NCI-H82 treated with DMSO at 0.1 percent for 48 hours (cell line): ENCODE measurements at regions not wholly inside any gene's neighbourhood (a gene's known extent, or its start where the extent isn't known, plus 50 kb on each side); places are given as distances from the start of the nearest gene placed in this dataset.

ENCODE experiments used
- DNase-seq: peaks from one replicate; lab custom pipeline; 2025; ENCODE audit not compliant: unreplicated experiment; lab: John Stamatoyannopoulos, UW

GRCh38 chr17:77495575-77495974 is 354.8 kb downstream of the SEC14L1 start:
- no peak for DNase-seq

DNA sequence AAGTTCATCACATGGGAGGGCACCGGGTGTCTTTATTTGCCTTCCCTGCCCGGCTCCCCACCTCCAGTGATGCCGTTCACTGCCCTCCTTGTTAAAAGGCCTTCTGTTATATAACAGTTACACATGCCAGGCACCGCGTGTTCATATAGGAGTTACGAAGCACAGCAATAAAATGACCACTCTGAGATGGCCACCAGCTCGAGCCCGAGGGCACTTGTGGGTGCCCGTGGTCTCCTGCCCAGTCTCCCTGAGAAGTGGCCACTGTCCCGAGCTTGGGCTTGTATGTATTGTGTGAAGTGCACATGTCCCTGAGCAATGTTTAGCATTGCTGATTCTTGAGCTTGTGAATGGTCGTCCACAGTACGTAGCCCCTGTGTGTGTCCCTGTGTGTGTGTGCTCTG is 355.6 kb downstream of the SEC14L1 start:
- no peak for DNase-seq

- DNase-seq, result no peak
These were observed 356.2 kb downstream of the SEC14L1 start for GRCh38 chr17:77496831-77497577.

- DNase-seq, result no peak
These were observed 356.8 kb downstream of the SEC14L1 start for GRCh38 chr17:77497578-77497934.

GRCh38 chr17:77498091-77498741 is 357.4 kb downstream of the SEC14L1 start:
- no peak for DNase-seq

GRCh38 chr17:77498791-77499698 is 358.3 kb downstream of the SEC14L1 start:
- no peak for DNase-seq

GRCh38 chr17:77499699-77500435 is 359.1 kb downstream of the SEC14L1 start:
- no peak for DNase-seq

DNA sequence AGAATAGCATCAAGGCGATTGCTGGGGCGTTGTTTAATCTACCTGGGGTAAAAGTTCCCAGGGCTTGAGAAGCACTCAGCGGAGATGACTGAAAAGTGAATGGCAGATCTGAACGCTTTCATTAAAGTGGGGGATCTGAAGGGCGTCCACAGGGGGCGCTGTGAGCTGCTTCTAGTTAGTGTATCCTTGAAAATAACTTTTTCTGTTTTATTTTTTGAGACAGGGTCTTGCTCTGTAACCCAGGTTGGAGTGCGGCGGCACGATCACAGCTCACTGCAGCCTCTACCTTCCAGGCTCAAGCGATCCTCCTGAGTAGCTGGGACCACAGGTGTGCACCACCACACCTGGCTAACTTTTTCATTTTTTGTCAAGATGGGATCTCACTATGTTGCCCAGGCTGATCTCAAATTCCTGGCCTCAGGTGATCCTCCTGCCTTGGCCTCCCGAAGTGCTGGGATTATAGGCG is 360.4 kb downstream of the SEC14L1 start:
- DNase-seq, result no peak

DNA sequence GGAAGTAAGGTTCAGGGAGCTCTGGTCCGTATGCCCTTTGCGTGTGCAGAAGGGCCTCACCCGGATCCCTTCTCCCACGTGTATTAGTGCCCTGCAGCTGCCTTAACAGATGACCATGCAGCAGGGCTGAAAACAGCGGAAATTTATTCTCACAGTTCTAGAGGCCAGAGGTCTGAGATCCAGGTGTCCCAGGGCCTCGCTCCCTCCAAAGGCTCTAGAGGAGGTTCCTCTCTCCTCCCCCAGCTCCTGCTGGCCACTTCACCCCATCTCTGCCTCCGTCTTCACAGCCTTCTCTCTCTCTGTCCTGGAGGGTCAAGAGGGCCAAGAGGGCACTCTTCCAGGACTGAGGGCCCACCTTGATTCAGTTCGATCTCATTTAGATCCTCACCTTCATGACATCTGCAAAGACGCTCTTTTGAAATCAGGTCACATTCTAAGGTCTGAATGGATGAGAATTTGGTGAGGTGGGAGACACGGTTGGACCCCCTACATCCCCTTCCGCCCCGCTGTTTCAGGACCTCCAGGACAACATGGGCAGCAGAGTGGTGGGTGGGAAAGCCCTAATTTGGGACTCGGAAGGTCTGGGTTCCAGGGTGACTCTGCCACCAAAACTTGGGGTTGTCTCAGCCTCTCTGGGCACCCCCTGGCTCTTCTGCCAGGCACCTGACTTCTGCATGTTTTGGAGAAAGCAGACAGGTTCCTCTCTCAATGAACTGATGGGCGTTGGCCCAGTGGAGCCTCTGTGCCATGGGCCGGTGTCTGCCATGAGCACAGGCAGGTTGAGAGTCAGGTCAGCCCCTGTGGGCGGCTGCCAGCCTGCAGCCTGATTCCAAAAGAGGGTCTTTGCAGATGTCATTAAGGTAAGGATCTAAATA is 361.2 kb downstream of the SEC14L1 start:
- DNase-seq, result no peak

- no peak for DNase-seq
These were observed 362.0 kb downstream of the SEC14L1 start for GRCh38 chr17:77502626-77503292.

- DNase-seq, result no peak
These were observed 362.5 kb downstream of the SEC14L1 start for GRCh38 chr17:77503293-77503655.

GRCh38 chr17:77503916-77504651 is 363.3 kb downstream of the SEC14L1 start:
- no peak for DNase-seq

- DNase-seq, result no peak
These were observed 363.9 kb downstream of the SEC14L1 start for GRCh38 chr17:77504652-77505155.

GRCh38 chr17:77505181-77505639 is 364.4 kb downstream of the SEC14L1 start:
- DNase-seq, result no peak

DNA sequence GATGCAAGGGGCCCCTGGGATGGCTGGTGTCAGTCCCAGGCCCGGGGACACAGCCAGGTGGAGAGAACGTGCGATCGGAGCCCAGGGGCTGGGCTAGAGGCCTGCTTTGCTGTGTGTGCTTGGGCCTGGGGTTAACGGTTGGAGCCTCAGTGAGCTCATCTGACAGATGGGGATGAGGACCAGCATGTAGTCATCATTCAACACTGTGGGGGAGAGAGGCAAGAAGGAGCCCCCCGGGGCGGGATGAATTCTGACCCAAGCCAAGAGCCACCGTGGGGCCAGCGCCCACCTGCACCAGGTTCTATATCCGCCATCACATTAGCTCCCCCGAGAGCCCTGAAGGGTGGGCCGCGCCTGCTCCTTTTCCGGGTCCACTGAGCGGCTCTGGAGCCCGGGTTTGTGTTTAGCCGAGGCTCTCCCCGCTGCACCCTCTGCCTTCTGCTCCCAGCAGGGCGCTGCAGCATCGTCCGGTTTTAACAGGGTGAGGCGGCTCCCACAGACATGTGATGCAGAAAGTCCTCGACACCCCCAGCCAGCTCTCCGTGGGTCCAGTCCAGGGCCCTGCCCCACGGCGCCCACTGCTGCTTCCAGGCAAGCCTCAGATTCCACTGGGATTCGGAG is 365.7 kb downstream of the SEC14L1 start:
- no peak for DNase-seq

GRCh38 chr17:77507111-77507885 is 366.5 kb downstream of the SEC14L1 start:
- DNase-seq, result no peak

DNA sequence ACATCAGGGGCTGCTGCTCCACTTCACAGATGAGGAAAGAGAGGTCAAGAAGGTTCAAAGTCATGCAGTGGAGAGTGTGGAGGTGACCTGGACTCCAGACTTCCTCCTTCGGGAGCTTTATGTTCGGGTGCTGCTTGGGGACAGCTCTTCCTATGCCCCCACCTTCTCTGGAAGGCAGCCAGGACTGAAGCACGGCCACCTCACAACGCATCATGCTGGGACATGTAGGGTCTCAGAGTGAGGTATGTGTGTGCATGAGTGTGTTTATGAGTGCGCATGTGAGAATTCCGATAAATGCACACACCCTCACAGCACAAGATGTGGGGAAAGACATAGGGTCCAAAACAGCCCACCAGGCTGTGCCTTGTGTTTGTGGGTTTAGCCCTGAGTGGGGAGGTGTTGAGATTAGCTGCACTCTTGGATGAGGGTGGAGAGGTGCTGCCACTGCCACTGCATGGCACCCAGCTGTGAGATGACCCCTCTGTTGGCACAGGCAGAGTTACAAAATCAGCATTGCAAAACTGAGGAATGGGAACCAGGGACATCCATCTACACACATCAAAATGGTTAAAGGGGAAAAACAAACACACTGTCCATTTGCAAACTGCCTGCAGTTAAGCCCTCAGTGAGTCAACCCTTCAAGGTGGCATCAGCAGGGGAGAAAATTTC is 367.4 kb downstream of the SEC14L1 start:
- DNase-seq, result no peak
